Vagina (tissue), 2 donors: ENCODE measurements at regions not wholly inside any gene's neighbourhood (a gene's known extent, or its start where the extent isn't known, plus 50 kb on each side); places are given as distances from the start of the nearest gene placed in this dataset.

ENCODE experiments used
- DNase-seq, 2 donors: peaks; one replicate each; pipeline ENCODE4 v3.0.0-alpha.2; 2017; ENCODE audit errors: extremely low spot score in 2 of 2
- H3K27ac ChIP-seq: fragments of 200-600 bp; sonication (generic); one replicate; pipeline ENCODE4 v1.5.1; 2019
- H3K27me3 ChIP-seq: fragments of 200-600 bp; sonication (generic); one replicate; pipeline ENCODE4 v1.5.1; 2019
- H3K36me3 ChIP-seq, 2 donors: fragments of 200-600 bp; sonication (generic); one replicate each; pipeline ENCODE4 v1.5.1; 2017 to 2019
- H3K4me1 ChIP-seq: fragments of 200-600 bp; sonication (generic); one replicate; pipeline ENCODE4 v1.5.1; 2019
- H3K4me3 ChIP-seq, 2 donors: fragments of 200-600 bp; sonication (generic); 1 replicate in 1 of 2; 2 replicates in 1 of 2; pipeline ENCODE4 v1.5.1; 2016 to 2019
- H3K9me3 ChIP-seq: fragments of 200-600 bp; sonication (generic); one replicate; pipeline ENCODE4 v1.5.1; 2019
- CTCF ChIP-seq, 3 experiments: fragments of 450-650 bp in 2 of 3; fragments of 200-600 bp in 1 of 3; sonication (generic) in 1 of 3; IDR thresholded peaks; one replicate each; pipeline ENCODE4 v1.5.1; 2017 to 2019; ENCODE audit warnings: antibody characterized with exemption in 3 of 3, mild to moderate bottlenecking in 2 of 3, moderate library complexity in 2 of 3
- POLR2A ChIP-seq, 2 donors: fragments of 450-650 bp; IDR thresholded peaks; one replicate each; pipeline ENCODE4 v1.6.1; 2017; ENCODE audit warnings: antibody characterized with exemption in 2 of 2, mild to moderate bottlenecking in 2 of 2, moderate library complexity in 2 of 2
- POLR2AphosphoS5 ChIP-seq, 2 donors: sonication (generic); formaldehyde crosslinking; IDR thresholded peaks; one replicate each; pipeline ENCODE4 v1.9.0; 2017; ENCODE audit warnings: antibody characterized with exemption in 2 of 2, mild to moderate bottlenecking in 2 of 2, low read depth in 1 of 2; ENCODE audit not compliant: insufficient read depth in 1 of 2
- intact Hi-C: fragments of 100-400 bp; cut with DNase I; formaldehyde crosslinking; loops from one replicate; pipeline ENCODE4 v1.15.1; 2023

DNA sequence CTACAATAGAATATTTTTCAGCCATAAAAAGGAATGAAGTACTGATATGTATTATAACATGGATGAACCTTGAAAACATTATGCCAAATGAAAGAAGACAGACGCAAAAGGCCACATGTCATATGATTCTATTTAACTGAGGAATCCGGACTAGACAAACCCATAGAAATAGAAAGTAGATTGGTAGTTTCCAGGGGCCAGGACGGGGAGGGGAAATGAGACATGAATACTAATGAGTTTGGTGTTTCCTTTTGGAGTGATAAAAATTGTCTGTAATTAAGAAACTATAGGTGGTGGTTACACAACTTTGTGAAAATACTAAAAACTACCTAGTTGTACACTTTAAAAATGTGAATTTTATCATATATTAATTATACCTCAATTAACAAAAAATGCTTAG, 247.6 kb downstream of the BCAT1 start:
- Histone ChIP-seq H3K27me3 (no peaks in the 10 kb centered on the region), H3K9me3 (no peaks in the 10 kb centered on the region), H3K27ac (no peak overlapping the region), H3K4me3 (no peak overlapping the region), H3K36me3 (no peaks in the 10 kb centered on the region), H3K4me1 (no peaks in the 10 kb centered on the region)
- no peak for DNase-seq
- intact Hi-C loops = loop anchor here (10.0 kb wide), 1 partner anchor 53 kb away; no protein-coding TSS in a partner anchor
- TF ChIP-seq POLR2A (IDR thresholded peaks at IDR 0.05) (no peak), POLR2AphosphoS5 (IDR thresholded peaks at IDR 0.05; ENCODE audit: insufficient read depth in 1 of 2, low read depth in 1 of 2) (no peak), CTCF (IDR thresholded peaks at IDR 0.05) (no peak)

GRCh38 chr12:24698972-24699371, 249.9 kb downstream of the BCAT1 start:
- intact Hi-C loops = no loop called here
- H3K27me3 ChIP-seq = no peaks in the 10 kb centered on the region
- H3K4me1 ChIP-seq = no peaks in the 10 kb centered on the region
- TF ChIP-seq POLR2AphosphoS5 (IDR thresholded peaks at IDR 0.05; ENCODE audit: insufficient read depth in 1 of 2, low read depth in 1 of 2) (no peak), CTCF (IDR thresholded peaks at IDR 0.05) (no peak), POLR2A (IDR thresholded peaks at IDR 0.05) (no peak)
- no peak overlapping the region for H3K4me3 ChIP-seq
- no peaks in the 10 kb centered on the region for H3K36me3 ChIP-seq
- H3K27ac ChIP-seq = no peak overlapping the region
- no peak for DNase-seq
- H3K9me3 ChIP-seq = no peaks in the 10 kb centered on the region

GRCh38 chr12:24697769-24698168, 251.1 kb downstream of the BCAT1 start:
- no peaks in the 10 kb centered on the region for H3K9me3 ChIP-seq
- no peaks in the 10 kb centered on the region for H3K36me3 ChIP-seq
- H3K4me1 ChIP-seq = no peaks in the 10 kb centered on the region
- no peak overlapping the region for H3K27ac ChIP-seq
- TF ChIP-seq POLR2A (IDR thresholded peaks at IDR 0.05) = no peak
- no peak for TF ChIP-seq POLR2AphosphoS5 (IDR thresholded peaks at IDR 0.05; ENCODE audit: insufficient read depth in 1 of 2, low read depth in 1 of 2)
- no peak for TF ChIP-seq CTCF (IDR thresholded peaks at IDR 0.05)
- H3K27me3 ChIP-seq = no peaks in the 10 kb centered on the region
- no peak overlapping the region for H3K4me3 ChIP-seq
- no peak for DNase-seq
- intact Hi-C loops = no loop called here

DNA sequence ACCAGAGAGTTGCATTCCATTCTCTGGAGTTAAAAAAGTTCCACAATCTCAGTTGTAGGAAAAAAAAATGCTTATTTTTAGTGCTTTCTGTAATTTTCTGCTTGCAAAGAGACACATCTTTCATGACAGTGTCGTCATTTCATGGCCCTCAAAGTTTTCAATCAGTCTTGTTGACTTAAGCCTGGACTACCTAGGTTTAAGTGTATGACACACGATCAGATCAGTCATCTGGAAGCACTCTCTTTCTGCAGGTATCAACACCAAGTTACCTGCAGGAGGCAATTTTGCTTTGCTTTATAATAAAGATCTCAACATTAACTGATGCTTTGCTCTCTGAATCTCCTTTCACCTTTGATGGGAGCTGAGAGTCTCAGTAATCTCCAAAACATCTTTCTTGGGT, 251.6 kb downstream of the BCAT1 start:
- H3K9me3 ChIP-seq = no peaks in the 10 kb centered on the region
- H3K36me3 ChIP-seq = no peaks in the 10 kb centered on the region
- H3K27me3 ChIP-seq = no peaks in the 10 kb centered on the region
- DNase-seq = no peak
- TF ChIP-seq CTCF (IDR thresholded peaks at IDR 0.05) (no peak), POLR2A (IDR thresholded peaks at IDR 0.05) (no peak), POLR2AphosphoS5 (IDR thresholded peaks at IDR 0.05; ENCODE audit: insufficient read depth in 1 of 2, low read depth in 1 of 2) (no peak)
- no peak overlapping the region for H3K4me3 ChIP-seq
- no peak overlapping the region for H3K27ac ChIP-seq
- H3K4me1 ChIP-seq = no peaks in the 10 kb centered on the region
- intact Hi-C loops = no loop called here

DNA sequence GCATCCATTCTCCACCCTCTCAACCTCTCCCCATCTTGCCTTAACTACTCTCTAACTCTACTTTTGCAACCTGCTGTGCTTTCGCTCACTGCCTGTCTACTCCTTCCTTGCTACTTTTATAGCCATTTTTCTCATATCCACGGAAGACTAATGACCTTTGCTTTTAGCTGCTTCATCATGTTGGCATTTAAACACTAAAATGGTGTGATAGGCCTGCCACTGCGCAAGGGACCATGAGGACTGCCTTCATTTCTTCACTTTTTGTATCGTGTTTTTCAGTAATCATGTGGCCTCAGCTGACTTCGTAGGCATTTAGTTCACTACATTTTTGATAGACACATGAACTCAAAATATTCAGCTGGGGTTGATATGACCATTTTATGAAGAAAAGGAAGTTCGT, 252.1 kb downstream of the BCAT1 start:
- TF ChIP-seq POLR2A (IDR thresholded peaks at IDR 0.05) (no peak), POLR2AphosphoS5 (IDR thresholded peaks at IDR 0.05; ENCODE audit: insufficient read depth in 1 of 2, low read depth in 1 of 2) (no peak), CTCF (IDR thresholded peaks at IDR 0.05) (no peak)
- H3K27ac ChIP-seq = no peak overlapping the region
- H3K36me3 ChIP-seq = no peaks in the 10 kb centered on the region
- DNase-seq = no peak
- no peaks in the 10 kb centered on the region for H3K4me1 ChIP-seq
- no peaks in the 10 kb centered on the region for H3K9me3 ChIP-seq
- intact Hi-C loops = no loop called here
- no peaks in the 10 kb centered on the region for H3K27me3 ChIP-seq
- no peak overlapping the region for H3K4me3 ChIP-seq
